GM18502 (cell line): ENCODE measurements at regions not wholly inside any gene's neighbourhood (a gene's known extent, or its start where the extent isn't known, plus 50 kb on each side); places are given as distances from the start of the nearest gene placed in this dataset.

Experiments
- ATAC-seq: cut with Tn5 transposase; IDR thresholded peaks from one replicate; pipeline ENCODE4 v1.9.1; 2021; ENCODE audit warnings: mild to moderate bottlenecking; ENCODE audit not compliant: unreplicated experiment, poor library complexity

GRCh38 chr13:97109841-97110492 lies 112.2 kb upstream of the MBNL2 start:
- peak; percentile 98 for ATAC-seq

DNA sequence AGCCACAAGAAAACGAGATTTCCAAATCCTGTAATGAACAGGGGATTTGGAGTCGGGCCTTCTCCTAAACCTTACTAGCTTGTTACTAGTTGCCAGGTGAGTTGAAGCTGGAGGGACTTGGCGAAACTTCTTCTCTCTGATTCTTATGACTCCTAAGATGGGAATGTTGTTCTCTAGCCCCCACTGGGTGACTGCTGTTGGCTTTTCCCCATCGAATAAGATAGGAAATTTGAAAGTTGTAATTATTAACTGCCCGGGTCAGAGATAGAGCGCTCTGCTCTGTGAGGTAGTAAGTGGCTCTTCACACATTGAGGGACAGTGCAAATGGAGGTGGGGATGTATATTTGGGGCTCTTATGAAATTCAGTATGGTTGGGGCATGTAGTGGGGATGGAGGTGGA lies 111.2 kb upstream of the MBNL2 start:
- ATAC-seq: no peak

GRCh38 chr13:97111756-97112155 lies 110.4 kb upstream of the MBNL2 start:
- ATAC-seq: no peak

DNA sequence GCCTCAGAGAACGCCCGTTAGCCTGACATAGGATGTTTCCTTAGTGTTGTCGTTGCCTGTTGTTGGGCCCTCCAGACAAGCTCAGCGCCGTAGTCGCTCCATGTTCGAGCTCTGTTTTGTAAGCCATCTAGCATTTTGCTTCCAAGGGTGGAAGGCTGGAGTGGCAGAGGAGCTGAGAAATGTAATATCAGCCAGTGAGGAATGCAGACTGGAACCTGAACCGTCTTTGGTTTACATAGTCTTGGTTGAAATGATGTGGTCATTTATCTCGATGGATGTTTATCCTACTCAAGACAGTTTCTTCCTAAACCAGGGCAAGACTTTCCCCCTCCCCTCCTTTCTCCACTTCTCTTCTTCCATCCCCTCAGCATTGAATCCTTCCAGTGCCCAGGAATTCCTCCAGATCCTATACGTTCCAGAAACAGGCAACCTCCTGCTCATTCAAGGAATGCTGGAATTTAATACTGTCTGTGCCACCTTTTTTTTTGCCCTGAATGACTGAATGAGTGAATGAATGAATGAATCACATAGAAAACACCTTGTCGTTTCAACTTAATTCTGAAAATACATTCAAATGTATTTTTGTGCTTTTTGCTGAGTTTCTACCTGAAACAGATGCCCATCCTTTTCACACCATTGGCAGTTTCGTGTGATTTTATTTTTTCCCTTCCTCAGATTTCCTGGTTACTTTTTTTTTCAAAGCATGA lies 109.5 kb upstream of the MBNL2 start:
- ATAC-seq: no peak

DNA sequence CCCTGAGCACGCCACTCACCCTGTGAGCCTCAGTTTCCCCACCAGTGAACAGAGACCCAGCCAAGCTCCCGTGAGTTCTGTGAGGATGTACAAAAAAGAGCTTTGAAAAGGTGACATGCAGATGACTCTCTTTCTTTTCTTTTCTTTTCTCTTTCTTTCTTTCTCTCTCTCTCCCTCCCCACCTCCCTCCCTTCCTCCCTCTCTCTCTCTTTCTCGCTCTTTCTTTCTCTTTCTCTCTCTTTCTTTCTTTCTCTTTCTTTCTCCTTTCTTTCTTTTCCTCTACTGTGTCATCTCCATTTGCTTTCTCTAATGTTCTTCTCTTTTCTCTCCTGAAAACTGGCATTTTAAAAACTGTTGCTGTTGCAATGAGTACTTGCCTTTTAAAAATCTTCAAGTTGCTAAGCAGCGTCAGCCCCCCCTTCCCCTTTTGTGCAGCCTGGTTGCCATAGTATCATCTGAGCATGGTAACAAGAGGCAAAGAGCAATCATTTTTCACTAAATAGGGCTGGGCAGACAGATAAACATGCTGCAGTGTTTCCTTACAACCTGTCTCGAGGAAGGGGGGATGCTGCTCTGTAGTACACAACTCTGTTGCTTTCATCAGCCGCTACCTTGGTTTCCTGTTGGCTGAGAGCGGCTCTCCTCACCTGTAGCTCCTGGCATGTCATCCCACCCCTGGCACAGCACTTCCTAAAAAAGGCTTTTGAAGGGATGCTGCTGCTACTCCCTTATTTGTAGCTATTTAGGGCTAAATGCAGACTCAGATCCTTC lies 108.7 kb upstream of the MBNL2 start:
- ATAC-seq: no peak

DNA sequence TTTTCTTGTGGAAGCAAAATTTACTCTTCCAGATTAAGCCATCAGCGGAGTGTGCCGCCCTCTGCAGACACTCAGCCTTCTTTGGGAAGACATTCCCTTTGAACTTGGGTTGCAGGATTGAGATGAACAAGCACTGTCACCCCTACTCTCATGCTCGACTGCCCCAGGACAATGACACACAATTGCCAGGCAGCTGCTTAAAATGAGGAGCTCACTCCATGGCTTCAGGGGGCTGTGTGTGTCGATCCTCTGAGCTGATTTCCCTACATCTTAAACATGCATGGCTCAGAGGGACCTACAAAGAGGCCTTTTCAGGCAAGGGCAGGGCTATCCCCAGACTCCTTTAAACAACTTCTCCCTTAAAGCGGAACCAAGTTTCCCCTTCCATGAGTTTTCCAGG lies 107.5 kb upstream of the MBNL2 start:
- no peak for ATAC-seq

DNA sequence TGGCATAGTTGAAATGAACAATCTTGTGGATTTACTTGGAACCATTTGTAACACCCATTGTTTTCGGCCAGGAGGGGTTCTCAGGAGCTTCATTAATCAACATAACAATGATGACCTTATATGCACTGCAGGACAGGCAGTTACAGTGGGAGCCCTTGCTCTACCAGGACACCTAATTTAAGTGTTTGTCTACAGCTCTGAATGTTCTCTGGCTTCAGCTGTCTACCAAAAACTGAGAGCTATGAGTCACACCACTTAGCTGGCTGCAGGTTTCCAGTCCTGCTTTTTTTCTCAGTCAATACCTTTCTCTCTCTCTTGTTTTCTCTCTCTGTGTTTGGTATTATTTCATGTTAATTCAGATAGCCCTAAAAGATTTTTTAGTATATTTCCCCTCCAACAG lies 105.4 kb upstream of the MBNL2 start:
- ATAC-seq: peak; percentile 87

DNA sequence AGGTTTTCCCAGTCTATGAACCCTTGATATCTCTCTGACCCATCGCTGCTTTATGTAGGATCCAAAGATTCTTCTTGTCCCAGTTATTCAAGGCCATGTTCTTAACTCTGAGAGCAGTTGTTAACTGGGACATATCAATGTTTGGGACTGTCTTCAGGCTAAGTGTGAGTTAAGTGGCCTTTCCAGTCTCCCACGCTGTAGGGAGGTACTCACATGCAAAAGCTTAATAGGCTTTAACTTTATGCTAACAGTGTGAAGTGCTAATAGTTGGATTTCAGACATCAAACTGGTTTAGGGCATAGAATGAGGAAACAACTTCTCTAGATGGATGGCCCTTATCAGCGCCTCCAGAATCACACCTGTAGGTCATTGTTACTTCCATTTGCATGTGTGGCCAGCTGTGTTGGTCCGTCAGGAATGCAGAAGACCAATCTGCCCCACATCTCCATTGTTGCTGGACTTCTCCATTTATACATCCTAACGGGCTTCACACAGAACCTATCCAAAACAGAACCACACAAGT lies 104.7 kb upstream of the MBNL2 start:
- ATAC-seq: no peak

- no peak for ATAC-seq
Observed at GRCh38 chr13:97119943-97120342, 102.2 kb upstream of the MBNL2 start.

DNA sequence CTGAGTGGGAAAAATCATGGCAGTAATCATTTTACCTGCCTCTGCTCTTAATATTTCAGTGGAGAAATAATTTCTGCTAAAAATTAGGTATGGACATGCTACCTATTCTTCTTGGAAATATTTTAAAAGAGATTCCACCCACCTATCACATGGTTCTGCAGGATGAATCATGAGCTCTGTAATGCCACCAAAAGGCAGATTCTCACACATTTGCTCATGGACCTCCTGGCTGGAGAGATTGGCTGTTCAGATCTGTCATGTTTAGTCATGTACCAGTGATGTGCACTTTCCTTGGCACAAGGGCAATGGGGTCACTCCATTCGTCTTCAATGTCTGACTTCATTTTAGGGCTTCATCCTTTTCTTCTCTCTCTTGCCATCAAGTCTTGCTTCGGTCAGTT lies 101.8 kb upstream of the MBNL2 start:
- ATAC-seq: no peak

GRCh38 chr13:97120976-97121375 lies 101.2 kb upstream of the MBNL2 start:
- ATAC-seq: no peak

GRCh38 chr13:97121894-97122293 lies 100.2 kb upstream of the MBNL2 start:
- ATAC-seq: no peak

GRCh38 chr13:97122381-97122996 lies 99.6 kb upstream of the MBNL2 start:
- ATAC-seq: no peak

- ATAC-seq: no peak
Observed at GRCh38 chr13:97124206-97124605, 97.9 kb upstream of the MBNL2 start.

DNA sequence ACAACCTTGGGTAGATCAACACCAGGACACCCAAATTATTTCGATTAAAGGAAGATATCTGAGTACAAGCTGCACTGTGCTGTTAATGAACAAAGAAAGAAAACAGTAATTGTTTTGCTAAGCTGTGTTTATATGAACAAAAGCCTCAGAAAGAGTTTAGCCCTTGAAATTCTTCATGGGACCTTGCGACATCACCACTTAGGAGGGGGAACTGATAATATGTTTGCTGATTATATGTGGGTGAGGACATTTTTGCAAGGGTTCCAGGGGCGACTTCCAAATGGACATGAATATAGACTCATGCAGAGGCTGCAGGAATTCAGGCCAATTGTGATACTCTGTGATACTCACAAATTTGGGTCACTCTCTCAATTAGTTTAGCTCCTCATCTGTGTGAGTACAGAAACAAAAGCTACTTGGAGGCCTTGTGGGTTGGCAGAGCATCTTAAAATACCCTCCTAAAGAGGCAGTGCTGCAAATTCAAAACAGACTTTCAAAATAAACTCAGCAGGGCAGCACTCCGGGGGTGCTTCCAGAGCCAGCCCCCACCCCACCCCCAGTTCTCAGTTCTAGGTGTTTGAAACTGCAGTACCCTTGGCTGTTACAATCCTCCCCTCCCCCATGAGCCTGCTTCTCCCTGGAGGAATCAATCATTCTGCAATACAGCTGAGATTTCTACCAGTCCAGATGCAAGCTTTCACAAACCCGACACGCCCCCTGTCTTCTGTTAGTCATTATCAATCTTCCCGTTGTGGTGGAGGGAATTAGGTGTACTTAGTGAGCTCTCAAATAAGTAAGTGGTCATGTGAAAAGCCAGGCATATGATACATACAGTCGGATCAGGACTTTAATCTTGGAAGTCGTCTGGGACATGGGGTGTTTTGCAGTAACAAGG lies 97.0 kb upstream of the MBNL2 start:
- ATAC-seq: peak; percentile 49

GRCh38 chr13:97125810-97126738 lies 96.1 kb upstream of the MBNL2 start:
- peak; percentile 94 for ATAC-seq

DNA sequence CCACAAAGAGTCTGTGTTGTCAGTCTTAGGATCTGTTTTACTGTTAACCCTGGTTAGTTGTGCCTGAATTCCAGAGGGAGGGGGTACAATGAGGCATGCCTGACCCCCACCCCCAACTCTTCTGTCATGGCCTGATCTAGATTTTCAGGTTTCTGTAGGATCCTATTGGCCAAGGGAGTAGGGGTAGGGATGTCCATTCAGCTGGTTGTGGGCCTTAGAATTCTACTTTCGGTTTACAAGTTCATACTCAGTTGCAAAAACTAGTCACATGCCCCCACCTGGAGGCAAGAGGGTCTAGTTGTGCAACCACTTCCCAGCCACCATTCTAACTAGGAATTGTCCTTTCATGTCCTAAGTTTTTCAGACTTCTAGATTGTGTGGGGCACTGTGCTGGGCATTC lies 94.3 kb upstream of the MBNL2 start:
- no peak for ATAC-seq

GRCh38 chr13:97130190-97130589 lies 91.9 kb upstream of the MBNL2 start:
- no peak for ATAC-seq

DNA sequence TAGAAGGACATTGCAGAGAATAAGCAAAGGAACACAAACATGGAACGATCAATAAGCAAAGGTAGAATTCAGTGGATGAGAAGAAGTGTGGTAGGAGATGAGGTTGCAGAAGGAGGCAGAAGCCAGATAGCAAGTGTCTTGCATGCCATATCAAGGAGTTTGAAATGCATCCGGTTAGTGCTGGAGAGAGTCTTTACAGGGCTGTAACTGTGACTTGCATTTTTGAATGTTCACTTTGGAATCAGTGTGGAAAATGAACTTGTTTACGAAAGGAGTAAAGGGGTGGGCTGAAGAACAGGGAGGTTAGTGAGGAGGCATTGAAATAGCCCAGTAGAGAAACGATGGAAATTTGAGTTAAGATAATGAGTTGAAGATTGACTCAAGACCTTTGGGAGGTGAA lies 90.7 kb upstream of the MBNL2 start:
- ATAC-seq: no peak
